ENCODE measurements at regions not wholly inside any gene's neighbourhood (a gene's known extent, or its start where the extent isn't known, plus 50 kb on each side); places are given as distances from the start of the nearest gene placed in this dataset.

DNA sequence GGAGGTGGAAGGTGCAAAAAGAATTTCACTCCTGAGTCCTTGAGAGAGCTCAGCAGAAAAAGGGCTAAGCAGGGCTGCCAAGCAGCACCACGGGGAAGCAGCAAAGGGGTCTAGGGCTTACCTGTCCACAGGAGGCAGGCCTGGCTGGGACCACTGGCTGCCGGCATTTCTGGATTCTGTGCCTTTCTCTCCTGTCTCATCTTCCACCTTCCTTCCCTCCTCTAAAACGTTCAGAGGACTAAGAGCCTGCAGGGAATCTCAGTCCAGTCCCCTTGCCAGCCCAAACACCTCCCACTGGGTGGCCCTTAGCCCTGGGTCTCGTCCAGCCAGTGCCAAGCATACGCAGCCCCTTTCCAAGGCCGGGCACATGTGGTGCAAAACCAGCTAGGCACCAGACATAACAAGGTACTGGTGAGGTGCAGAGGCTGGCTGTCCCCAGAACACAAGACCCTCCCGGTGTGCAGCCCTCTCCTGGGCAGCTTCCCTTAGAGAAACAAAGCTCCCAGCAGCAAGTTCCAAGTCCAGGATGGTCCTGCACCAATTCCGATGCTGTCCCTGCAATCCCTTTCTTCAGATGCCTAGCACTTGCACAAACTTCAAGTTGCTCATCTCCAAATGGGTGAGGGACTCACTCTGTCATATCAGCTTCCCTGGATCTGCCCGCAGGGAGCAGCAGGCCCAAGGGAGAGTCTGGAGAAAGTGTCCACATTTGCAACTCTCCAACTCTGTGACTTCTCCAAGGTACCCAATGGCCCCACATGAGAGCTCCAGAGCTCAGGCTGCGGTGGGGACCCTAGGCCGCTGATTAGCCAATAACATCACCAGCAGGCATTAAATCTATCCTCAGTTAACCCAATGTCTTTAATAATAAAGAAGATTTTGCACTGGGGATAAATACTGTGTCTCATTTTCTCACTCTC lies 126.3 kb downstream of the C5orf15 start:
- TF ChIP-seq, protein P1, sequence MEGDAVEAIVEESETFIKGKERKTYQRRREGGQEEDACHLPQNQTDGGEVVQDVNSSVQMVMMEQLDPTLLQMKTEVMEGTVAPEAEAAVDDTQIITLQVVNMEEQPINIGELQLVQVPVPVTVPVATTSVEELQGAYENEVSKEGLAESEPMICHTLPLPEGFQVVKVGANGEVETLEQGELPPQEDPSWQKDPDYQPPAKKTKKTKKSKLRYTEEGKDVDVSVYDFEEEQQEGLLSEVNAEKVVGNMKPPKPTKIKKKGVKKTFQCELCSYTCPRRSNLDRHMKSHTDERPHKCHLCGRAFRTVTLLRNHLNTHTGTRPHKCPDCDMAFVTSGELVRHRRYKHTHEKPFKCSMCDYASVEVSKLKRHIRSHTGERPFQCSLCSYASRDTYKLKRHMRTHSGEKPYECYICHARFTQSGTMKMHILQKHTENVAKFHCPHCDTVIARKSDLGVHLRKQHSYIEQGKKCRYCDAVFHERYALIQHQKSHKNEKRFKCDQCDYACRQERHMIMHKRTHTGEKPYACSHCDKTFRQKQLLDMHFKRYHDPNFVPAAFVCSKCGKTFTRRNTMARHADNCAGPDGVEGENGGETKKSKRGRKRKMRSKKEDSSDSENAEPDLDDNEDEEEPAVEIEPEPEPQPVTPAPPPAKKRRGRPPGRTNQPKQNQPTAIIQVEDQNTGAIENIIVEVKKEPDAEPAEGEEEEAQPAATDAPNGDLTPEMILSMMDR (conservative IDR thresholded peaks at IDR 0.05; ENCODE audit: low read length): no peak
- no peak for TF ChIP-seq EZH2phosphoT487 (IDR thresholded peaks at IDR 0.05; ENCODE audit: borderline replicate concordance, low read depth, low read length)

Data from OCI-LY7 (cell line).